Right lobe of liver (tissue), 4 donors: ENCODE measurements at regions not wholly inside any gene's neighbourhood (a gene's known extent, or its start where the extent isn't known, plus 50 kb on each side); places are given as distances from the start of the nearest gene placed in this dataset.

Experiments used
- POLR2A ChIP-seq: fragments of 450-650 bp; IDR thresholded peaks from one replicate; pipeline ENCODE4 v1.6.1; 2017; ENCODE audit warnings: antibody characterized with exemption, mild to moderate bottlenecking
- TF ChIP-seq, protein P1 (sequence below), 4 donors: fragments of 200-600 bp in 3 of 4; fragments of 450-650 bp in 1 of 4; IDR thresholded peaks; one replicate each; pipeline versions ENCODE4 v1.5.1 to v1.8.0; 2016 to 2022; ENCODE audit warnings: antibody characterized with exemption in 4 of 4, mild to moderate bottlenecking in 2 of 4
- donor health status: DM: no; HTN: no; CAD: no.
- donor health status: DM: no; HTN: no; CAD: no.
- donor health status: DM: no; HTN: yes; CAD: no.

DNA sequence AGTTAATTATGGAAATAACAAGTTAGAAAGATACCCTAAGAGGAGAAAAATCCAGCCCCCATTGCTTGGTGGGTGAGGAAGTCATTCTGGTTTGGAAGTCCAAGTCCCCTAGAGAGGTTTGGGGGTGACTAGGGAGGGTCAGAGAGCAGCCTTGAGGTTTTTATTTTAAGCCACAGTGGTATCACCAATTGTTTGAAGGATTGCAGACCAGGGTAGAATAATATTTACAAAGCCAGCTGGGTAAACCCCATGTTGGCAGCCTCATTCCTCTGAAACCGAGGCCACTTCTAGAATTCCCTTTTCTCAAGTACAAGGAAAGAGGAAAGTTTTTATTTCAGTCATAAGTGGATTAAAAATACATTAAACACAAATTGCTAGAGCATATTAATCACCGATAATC lies 99.7 kb downstream of the TMEM170B start:
- TF ChIP-seq, protein P1, sequence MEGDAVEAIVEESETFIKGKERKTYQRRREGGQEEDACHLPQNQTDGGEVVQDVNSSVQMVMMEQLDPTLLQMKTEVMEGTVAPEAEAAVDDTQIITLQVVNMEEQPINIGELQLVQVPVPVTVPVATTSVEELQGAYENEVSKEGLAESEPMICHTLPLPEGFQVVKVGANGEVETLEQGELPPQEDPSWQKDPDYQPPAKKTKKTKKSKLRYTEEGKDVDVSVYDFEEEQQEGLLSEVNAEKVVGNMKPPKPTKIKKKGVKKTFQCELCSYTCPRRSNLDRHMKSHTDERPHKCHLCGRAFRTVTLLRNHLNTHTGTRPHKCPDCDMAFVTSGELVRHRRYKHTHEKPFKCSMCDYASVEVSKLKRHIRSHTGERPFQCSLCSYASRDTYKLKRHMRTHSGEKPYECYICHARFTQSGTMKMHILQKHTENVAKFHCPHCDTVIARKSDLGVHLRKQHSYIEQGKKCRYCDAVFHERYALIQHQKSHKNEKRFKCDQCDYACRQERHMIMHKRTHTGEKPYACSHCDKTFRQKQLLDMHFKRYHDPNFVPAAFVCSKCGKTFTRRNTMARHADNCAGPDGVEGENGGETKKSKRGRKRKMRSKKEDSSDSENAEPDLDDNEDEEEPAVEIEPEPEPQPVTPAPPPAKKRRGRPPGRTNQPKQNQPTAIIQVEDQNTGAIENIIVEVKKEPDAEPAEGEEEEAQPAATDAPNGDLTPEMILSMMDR (IDR thresholded peaks at IDR 0.05) = no peak
- no peak for TF ChIP-seq POLR2A
